GM21367 (cell line): ENCODE measurements at regions not wholly inside any gene's neighbourhood (a gene's known extent, or its start where the extent isn't known, plus 50 kb on each side); places are given as distances from the start of the nearest gene placed in this dataset.
A peak's percentile ranks its signal among the peaks of the same experiment; 100 is the strongest.

Experiments used
- ATAC-seq: cut with Tn5 transposase; IDR thresholded peaks from one replicate; pipeline ENCODE4 v1.9.1; 2021; ENCODE audit not compliant: unreplicated experiment

DNA sequence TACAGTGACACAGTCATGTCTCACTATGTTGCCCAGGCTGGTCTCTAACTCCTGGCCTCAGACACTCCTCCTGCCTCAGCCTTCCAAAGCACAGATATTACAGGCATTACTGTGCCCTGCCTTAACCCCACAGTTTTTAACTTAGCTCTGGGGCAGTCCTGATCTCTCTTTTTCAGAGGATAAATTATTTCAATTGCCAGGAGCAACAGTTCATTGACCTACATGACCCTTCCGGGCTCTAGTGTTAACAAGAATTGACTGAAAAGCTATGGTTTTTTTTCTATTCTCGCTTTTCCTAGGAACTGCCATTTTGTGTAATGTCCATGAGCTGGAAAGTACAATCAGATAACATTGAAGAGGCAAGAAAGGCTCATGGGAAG is 92.8 kb downstream of the HNRNPLL start:
- ATAC-seq = no peak

DNA sequence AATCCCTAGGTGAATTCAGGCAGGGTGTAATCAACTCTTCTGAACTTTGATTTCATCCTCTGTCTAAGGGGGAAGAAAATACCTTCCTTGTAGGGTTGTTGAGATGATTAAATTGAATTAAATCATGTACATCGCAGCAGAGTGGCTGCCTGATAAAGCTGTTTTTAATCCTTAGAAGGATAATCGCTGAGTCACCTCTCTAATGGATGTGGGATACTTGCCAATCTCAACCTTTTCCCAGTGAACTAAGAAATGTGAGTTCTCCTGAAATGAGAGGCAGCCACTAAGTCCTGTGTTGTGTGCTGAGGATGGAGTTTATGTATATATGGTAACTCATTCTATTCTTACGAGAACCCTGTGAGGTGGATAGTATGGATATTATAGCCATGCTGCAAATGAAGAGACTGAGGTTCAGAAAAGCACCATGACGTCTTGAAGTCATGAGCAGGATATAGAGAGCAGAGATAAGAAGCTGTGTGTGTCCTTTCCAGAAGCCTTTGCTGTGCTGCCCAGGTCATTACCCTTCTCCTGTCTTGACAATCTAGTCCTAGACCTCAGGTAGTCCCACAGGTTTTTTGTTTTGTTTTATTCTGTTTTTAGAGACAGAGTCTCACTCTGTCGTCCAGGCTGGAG is 93.3 kb downstream of the HNRNPLL start:
- no peak for ATAC-seq

DNA sequence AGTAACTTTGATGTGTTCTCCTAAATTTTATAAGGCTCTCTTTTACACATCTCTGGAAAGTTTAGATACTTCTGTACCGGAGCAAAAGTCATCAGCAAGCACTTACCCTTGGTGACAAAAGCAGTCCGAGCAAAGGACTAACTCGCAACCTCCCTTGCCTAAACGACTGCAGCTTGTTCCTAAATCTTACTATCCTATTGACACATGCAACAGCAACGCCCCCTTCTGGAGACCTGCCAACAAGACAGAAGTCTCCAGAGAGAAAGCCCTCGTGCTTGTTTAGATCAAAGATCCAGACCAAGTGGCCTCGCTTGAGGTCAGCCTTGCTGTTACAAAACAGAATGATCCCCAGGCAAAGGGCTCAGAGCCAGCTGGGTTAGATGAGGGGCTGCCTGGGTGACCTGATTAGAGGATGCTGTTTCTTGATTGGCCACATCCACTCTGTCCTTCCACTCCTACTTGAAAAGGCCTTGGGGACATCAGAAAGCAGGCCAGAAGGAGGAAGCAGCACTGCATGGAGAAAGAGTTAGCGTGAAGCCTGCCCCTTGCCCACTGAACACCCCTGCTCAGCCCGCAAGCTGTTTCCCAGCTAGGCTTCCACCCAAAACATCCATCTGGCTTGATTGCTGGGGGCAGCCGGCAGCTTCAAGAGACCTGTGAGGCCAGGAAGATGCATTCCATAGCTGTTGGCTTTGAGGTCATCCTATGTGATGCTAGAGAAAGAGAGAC is 94.3 kb downstream of the HNRNPLL start:
- no peak for ATAC-seq

DNA sequence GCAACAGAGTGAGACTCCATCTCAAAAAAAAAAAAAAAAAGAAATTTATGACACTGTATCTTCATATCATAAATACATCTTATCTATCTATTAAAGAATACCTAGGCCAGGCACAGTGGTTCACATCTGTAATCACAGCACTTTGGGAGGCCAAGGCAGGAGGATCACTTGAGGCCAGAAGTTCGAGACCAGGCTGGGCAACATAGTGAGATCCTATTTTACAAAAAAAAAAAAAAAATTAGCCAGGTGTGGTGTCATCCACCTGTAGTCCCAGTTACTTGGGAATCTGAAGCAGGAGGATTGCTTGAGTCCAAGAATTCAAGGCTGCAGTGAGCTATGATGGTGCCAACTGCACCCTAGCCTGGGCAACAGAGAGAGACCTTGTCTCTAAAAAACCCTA is 95.0 kb downstream of the HNRNPLL start:
- no peak for ATAC-seq

DNA sequence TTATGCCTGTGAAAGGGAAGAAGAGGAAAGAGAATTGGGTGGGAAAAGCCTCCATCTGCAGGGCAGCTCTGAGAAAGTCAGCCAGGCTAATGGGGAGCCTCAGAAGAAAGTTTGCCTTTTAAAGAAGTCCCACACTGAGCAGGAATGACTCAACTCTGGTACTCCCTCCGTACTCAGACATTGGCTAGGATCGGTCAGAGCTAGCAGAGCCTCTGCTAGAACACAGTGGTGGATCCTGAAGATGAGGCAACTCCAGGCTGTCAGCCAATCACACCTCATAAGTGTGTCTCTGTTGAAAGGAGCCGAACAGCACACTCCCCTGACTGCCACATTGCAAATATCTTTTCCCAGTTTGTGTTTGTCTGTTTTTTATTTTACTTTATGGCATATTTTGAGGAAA is 96.9 kb downstream of the HNRNPLL start:
- ATAC-seq = no peak

DNA sequence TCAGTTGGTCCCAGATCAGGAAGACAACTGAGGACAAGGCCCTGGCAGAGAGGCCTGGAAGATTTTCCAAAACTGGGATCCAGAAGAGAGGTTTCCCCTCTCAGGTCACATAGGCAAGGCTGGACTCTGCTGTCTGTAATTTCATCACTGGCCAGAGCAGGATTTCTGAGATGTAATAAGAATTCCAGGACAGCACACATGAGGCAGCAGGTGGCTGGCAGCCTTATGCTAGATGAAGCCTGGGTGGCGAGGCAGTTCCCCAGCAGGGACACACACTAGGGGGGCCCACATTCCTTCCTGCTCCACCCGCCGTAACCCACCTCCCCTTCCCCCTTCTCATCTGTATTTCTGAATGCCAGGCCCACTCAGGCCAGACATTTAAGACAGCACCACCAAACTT is 98.6 kb downstream of the HNRNPLL start:
- ATAC-seq = no peak

DNA sequence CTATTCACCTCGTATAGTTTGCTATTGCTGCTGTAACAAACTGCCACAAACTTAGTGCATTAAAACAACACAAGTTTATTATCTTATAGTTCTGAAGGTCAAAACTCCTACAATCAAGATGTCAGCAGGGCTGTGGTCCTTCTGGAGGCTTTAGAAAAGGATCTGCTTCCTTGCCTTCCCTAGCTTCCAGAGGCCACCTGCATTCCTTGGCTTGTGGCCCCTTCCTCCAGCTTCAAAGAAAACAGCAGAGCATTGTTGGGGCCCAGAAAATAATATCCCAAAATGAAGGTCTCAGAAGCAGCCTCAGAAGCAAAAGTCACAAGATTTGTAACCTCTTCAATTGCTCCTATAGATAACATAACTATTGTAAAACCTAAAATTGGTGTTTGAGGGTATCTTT is 100.6 kb downstream of the HNRNPLL start:
- ATAC-seq = no peak

DNA sequence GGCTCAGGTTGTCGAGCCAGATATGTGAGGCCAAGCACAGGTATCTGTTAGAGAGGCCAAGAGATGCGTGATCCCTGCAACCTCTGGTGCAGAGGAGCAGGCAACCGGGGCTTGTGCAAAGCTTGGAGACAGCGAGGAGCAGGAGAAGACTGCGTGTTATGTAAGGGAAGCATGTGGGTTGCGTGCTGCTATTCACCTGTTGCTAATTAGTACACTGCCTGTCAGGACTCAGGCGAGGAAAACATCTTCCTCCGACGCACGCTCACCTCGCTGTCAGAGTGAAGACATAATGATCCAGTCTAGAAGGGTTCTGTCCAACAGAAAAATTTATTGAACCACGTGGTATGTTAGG is 102.5 kb downstream of the HNRNPLL start:
- ATAC-seq = no peak

DNA sequence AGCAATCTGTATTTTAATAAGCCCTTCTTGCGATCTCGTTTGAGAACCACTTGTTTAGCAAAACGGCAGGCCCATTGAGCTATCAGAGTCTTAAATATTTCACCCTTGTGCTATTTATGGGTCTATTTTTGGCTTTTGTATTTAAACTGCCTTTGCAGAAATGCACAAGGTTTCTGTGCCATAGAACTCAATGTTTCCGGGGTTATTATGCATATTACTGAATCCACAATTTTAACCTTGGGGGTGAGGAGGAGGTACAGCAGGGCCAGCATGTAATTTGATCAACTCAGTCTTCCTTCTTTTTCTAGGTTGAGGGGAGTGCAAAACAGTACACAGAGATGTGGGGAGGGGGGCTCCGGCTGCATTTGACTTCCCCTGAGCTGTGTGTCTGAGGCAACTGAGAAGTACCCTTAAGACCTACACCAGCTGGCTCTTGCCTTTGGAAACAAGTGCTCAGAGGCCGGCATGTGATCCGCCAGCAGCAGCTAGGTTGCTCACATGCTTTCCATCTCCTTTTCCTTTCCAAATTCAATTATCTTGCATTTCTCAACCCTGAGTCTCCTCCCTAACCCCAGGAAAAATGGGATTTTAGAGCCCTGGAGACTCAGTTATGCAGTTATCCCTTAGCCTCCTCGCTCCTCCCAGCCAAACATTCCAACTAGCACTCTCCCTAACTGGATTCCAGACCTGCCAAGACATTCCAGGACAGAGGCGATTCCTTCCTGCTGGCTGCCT is 103.0 kb downstream of the HNRNPLL start:
- ATAC-seq = no peak

DNA sequence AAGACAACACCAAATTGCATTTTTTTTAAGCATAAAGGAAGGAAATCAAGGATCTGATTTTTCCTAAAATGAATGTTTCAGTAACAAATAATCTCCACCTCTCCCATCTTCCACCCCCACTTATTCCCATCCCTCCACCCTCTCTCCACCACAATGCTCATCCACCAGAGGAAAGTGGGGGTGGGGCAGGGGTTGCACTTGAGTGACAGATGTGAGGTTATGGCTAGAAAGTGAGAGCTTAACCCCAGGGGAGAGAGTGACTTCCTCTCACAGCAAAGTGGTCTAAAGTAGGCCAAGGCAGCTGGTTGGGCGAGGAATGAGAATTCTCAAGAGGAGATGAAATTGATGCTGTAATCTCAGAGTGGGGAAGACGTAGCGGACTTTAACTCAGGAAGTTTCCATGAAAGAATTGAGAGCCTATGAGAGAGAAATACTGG is 104.7 kb downstream of the HNRNPLL start:
- ATAC-seq = peak; percentile 78

DNA sequence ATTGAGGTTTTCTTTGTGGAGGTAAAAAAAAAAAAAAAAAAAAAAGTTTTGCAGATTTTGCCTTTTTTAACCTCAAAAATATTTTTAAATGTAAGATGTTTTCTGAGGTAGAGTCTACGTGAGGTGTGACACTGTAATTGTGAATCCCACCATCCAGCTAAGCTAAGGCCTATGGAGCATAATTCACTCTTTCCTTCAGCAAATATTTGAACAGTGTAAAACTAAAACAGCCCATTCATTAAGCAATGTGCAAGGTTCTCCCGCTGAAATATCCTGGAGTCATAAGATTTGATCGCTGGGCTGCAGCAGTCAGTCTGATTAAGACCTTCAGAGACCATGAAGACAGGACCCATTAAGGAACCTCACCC is 105.1 kb downstream of the HNRNPLL start:
- ATAC-seq = no peak

DNA sequence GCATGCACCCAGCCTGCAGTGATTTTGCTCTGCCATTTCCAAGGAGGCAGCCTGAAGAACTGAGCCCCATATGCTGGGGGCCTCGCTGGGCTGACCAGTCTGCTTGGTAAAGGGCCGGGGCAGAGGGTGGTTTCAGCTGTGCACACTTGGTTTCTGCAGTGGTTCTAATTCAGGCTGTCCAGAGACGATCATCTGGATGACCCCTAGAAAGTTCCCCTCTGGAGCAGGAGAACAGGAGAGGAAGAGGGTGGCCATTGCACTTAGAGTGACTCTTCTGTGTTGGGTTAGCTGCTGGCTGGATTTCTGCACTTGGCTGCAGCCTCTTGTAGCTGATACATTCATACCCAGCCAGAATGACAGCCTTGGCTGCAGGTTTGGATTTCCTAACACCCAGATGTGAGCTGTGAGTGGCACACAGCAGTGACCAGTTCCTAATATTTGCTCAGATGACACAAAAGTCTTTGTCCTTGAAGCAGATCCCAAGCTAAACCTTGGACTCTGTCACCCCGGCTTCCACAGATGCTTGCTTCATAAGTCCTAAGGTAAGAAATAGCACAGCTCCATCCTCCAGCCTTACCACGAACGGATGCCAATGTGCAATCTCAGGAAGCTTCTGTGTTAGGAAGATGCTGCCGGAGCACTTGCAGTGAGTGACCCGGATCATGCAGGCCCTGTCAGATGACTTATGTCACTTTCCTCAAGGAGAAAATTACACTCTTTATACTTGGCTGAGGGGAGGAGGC is 105.6 kb downstream of the HNRNPLL start:
- ATAC-seq = no peak

DNA sequence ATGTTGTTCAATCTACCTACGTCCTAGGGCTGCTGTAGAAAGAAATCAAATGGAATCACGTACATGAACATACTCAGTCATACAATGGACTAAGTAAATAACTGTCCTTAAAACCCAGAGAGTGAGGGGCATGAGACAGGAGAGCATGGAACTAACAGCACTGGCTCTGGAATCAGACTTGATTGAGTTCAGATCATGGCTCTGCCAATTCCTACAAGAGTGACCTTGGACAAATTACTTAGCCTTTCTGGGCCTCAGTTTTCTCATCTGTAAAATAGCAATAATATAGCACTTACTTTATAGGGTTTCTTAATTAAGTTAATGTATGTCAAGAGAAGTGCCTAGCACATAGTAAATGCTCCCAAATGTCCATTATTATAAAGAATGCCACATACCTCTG is 106.8 kb downstream of the HNRNPLL start:
- no peak for ATAC-seq

DNA sequence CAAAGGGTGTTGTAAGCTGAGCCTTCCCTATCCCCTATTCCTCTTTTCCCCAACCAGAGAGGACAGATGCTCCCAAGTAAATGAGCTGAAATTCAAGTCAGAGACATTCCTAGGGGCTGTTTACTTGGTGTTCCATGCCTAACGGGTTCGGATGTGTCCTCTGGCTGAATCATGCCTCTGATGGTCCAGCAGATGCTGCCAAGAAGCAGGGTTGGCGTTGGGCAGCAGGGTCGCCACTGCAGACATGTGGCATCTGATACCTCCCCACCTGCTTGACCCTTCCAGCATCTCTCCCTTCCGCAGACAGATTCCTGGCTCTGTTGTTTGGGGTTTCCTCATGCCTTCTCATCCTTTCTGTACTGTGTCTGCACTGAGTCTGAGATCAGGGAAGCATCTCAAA is 108.3 kb downstream of the HNRNPLL start:
- no peak for ATAC-seq

DNA sequence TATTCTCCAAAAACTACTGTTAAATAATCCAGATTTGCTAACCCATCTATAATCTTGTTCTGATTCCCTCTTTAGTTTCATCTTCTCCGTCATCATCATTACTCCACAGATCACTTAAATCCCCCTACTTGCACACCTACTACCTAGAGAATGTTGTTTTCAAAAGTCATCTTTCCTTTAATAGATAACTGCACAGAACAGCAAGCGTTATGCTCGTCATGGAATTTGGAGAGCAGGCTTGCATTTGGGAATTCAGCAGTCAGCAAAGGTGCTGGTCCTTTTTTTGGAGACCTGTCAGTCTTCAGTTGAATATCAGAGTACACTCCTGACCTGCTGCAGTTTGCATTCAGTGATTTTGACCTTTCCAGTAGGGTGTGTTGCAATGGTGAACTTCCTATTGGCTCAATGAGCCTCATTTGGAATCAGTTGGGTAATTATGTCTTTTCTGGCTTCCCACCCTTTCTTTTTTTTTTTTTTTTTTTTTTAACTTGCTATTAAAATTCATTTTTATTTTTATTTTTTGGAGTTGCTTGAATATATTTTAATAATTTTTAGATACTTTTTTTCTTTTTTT is 110.6 kb downstream of the HNRNPLL start:
- no peak for ATAC-seq

DNA sequence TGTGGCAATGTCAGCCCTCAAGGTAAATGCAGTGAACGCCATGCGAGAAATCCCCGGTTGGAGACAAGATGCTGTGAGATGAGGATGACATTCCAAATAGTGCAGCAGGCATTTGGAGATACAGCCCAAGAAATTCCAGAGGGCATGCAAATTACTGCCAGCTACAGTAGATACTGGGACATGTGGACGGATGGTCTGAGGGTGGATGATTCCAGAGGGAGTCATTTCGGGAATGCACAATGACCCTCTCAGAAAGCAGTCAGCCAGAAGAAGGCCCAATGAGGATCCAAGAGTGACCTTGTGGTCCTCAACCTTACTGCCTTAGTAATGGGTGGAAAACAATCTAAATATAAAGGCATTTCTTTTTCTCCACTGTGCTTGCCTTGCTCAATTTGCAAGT is 111.3 kb downstream of the HNRNPLL start:
- ATAC-seq = no peak

DNA sequence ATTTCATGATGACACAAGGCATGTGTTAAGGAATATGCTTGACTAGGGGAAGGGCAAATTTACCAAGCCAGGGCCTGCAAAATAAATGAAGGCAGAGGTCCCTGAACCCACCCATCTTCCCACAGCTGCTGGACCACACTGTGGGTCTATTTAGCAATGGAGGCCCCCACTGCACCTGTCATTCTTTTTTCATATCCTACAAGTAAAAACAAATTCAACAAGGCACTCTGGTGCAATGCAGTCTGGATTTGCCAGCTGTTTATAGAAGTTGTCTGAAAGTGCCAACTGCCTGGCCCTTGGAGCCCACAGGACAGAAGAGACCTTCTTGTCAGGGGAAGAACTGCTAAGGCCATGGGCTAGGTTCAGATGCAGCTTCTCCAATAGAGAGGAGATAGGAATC is 112.8 kb upstream of the ATL2 start:
- ATAC-seq = no peak

DNA sequence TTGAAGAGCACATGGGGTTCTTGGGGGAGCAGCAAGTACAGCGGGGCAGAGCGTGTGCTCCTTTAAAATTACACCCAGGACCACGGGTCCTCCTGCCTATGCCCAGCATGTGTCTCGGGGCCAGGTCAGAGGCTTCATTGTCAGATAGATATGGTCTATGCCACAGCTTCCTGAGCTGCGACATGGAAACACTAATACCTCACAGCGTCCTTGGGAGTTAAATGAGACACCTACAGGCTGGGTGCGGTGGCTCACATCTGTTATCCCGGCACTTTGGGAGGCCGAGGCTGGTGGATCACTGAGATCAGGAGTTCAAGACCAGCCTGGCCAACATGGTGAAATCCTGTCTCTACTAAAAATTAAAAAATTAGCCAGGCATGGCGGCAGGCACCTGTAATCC is 110.8 kb upstream of the ATL2 start:
- ATAC-seq = no peak

DNA sequence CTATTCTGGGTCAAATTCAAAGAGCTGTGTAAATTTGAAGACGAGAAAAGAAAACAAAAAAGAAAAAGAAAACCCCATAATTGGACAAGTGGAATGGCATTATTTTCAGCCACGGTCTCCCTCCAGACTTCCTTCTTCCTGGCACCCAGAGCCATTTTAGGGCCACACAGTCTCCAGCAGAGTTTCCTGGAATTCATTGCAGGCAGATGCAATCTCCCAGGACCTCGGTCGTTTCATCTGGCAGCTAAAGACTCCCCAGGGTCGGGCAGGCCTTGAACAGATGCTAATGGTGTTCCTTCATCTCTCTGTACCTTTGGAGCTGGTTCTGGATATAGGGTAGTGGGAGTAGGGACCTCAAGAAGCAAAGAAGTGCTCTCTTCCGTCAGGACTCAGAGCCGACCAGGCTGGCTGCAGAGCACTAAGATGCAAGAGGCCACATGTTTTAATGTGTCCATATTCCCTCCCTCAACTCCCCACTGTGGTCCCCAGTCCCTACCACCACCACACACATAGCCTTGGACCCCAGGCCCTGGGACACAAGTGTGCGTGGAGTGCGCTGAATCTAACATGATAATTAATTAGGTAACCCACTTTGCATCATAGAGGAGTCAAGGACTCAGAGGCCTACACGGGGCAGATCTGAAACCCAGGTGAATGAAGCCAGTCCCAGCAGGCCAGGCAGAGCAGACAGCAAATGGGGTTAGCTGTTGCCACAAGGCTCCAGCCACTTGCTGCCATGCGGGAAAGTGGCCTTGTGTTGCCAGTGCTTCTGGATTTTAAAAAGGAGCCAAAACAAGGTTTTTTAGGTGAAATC is 109.3 kb upstream of the ATL2 start:
- ATAC-seq = no peak

DNA sequence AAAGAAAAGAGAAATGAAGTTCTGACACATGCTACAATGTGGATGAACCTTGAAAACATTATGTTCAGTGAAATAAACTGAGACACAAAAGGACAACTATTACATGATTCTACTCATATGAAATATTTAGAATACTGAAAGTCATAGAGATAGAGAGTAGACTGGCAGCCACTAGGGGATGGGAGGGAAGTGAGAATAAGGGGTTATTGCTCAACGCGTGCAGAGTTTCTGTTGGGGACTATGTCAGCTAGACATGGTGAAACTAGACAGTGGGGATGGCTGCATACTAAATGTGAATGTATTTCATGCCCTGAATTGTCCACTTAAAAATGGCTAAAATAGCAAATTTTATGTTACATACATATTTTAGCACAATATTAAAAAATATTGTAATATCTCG is 108.7 kb upstream of the ATL2 start:
- ATAC-seq = peak; percentile 92

DNA sequence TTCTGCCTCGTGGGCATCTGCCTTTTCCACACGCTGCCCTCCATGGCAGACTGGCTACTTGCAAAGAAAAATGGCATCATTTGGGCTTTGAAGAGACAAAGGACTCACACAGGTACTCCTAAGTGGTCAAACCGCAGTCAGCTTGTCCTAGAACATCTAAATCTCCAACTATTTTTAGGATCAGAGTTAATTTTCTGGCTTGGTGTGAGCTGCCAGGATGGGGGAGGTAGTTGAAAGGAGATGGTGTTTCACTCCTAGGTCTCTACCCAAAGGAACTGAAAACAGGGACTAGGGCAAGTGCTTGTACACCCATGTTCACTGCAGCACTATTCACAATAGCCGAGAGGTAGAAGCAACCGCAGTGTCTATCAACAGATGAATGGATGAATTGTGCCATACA is 107.9 kb upstream of the ATL2 start:
- no peak for ATAC-seq
